Activated naive CD4-positive, alpha-beta T cell treated with anti-CD3 and anti-CD28 coated beads, Interleukin-2, amount 10 ng/mL, durations not matched to agents 7 days and 5 days (primary cell): ENCODE measurements at regions not wholly inside any gene's neighbourhood (a gene's known extent, or its start where the extent isn't known, plus 50 kb on each side); places are given as distances from the start of the nearest gene placed in this dataset.

Experiments
- CTCF ChIA-PET: fragments of 350-600 bp; sonication (Branson Sonifier 250); formaldehyde crosslinking; loops from one replicate; lab custom pipeline; 2021; ENCODE audit warnings: antibody characterized with exemption; lab: Charles Lee
- DNase-seq: peaks from one replicate; pipeline ENCODE4 v3.0.0-alpha.2; 2020
- H3K27ac Mint-ChIP-seq: one replicate; pipeline ENCODE4 v1.8.0; 2021; ENCODE audit warnings: mild to moderate bottlenecking, moderate library complexity, mixed read lengths
- H3K27me3 Mint-ChIP-seq: one replicate; pipeline ENCODE4 v1.8.0; 2021; ENCODE audit warnings: mild to moderate bottlenecking, mixed read lengths
- H3K36me3 Mint-ChIP-seq: one replicate; pipeline ENCODE4 v1.8.0; 2021; ENCODE audit warnings: mixed read lengths
- H3K4me1 Mint-ChIP-seq: one replicate; pipeline ENCODE4 v1.8.0; 2021; ENCODE audit warnings: mixed read lengths
- H3K4me3 Mint-ChIP-seq: one replicate; pipeline ENCODE4 v1.8.0; 2021; ENCODE audit warnings: mild to moderate bottlenecking, moderate library complexity, mixed read lengths
- H3K9me3 Mint-ChIP-seq: one replicate; pipeline ENCODE4 v1.8.0; 2021; ENCODE audit warnings: mixed read lengths

GRCh38 chr15:29937956-29938355 lies 115.7 kb upstream of the TJP1 start:
- Mint-ChIP-seq H3K36me3 (no peaks in the 10 kb centered on the region), H3K27ac (no peak overlapping the region), H3K27me3 (peaks cover 21% of the 10 kb centered on the region), H3K4me3 (no peak overlapping the region), H3K9me3 (no peaks in the 10 kb centered on the region), H3K4me1 (no peaks in the 10 kb centered on the region)
- no peak for DNase-seq
- CTCF ChIA-PET = no interaction called here

GRCh38 chr15:29936353-29937049 lies 114.2 kb upstream of the TJP1 start:
- Mint-ChIP-seq H3K9me3 (no peaks in the 10 kb centered on the region), H3K36me3 (no peaks in the 10 kb centered on the region), H3K4me3 (no peak overlapping the region), H3K27me3 (peaks cover 18% of the 10 kb centered on the region), H3K4me1 (no peaks in the 10 kb centered on the region), H3K27ac (no peak overlapping the region)
- CTCF ChIA-PET = no interaction called here
- no peak for DNase-seq

GRCh38 chr15:29935296-29936004 lies 113.2 kb upstream of the TJP1 start:
- H3K27ac Mint-ChIP-seq = no peak overlapping the region
- H3K27me3 Mint-ChIP-seq = peaks cover 18% of the 10 kb centered on the region

GRCh38 chr15:29934251-29934650 lies 112.0 kb upstream of the TJP1 start:
- no peak for DNase-seq
- Mint-ChIP-seq H3K36me3 (no peaks in the 10 kb centered on the region), H3K4me3 (no peak overlapping the region), H3K9me3 (no peaks in the 10 kb centered on the region), H3K27me3 (peaks cover 19% of the 10 kb centered on the region), H3K27ac (no peak overlapping the region), H3K4me1 (no peaks in the 10 kb centered on the region)
- CTCF ChIA-PET = no interaction called here

More at GRCh38 chr15:29935296-29936004, 113.2 kb upstream of the TJP1 start:
- no peak overlapping the region for H3K4me3 Mint-ChIP-seq
- H3K9me3 Mint-ChIP-seq = no peaks in the 10 kb centered on the region
- no peaks in the 10 kb centered on the region for H3K4me1 Mint-ChIP-seq
- no peaks in the 10 kb centered on the region for H3K36me3 Mint-ChIP-seq
- CTCF ChIA-PET = no interaction called here
- no peak for DNase-seq

GRCh38 chr15:29933042-29933803 lies 111.0 kb upstream of the TJP1 start:
- Mint-ChIP-seq H3K27ac (no peak overlapping the region), H3K36me3 (no peaks in the 10 kb centered on the region), H3K4me1 (no peaks in the 10 kb centered on the region), H3K4me3 (no peak overlapping the region), H3K9me3 (no peaks in the 10 kb centered on the region), H3K27me3 (peaks cover 18% of the 10 kb centered on the region)
- CTCF ChIA-PET = no interaction called here
- no peak for DNase-seq

- H3K9me3 Mint-ChIP-seq = no peaks in the 10 kb centered on the region
- no peak for DNase-seq
- H3K27me3 Mint-ChIP-seq = peaks cover 33% of the 10 kb centered on the region
- H3K27ac Mint-ChIP-seq = no peak overlapping the region
- H3K4me3 Mint-ChIP-seq = no peak overlapping the region
- H3K4me1 Mint-ChIP-seq = no peaks in the 10 kb centered on the region
- no peaks in the 10 kb centered on the region for H3K36me3 Mint-ChIP-seq
- CTCF ChIA-PET = interaction anchor here (0.7 to 1.2 kb wide), 4 partner anchors 40 to 786 kb away, joined by 3 read pairs; no protein-coding TSS in a partner anchor
Observed at GRCh38 chr15:29926083-29926388, 103.8 kb upstream of the TJP1 start.

DNA sequence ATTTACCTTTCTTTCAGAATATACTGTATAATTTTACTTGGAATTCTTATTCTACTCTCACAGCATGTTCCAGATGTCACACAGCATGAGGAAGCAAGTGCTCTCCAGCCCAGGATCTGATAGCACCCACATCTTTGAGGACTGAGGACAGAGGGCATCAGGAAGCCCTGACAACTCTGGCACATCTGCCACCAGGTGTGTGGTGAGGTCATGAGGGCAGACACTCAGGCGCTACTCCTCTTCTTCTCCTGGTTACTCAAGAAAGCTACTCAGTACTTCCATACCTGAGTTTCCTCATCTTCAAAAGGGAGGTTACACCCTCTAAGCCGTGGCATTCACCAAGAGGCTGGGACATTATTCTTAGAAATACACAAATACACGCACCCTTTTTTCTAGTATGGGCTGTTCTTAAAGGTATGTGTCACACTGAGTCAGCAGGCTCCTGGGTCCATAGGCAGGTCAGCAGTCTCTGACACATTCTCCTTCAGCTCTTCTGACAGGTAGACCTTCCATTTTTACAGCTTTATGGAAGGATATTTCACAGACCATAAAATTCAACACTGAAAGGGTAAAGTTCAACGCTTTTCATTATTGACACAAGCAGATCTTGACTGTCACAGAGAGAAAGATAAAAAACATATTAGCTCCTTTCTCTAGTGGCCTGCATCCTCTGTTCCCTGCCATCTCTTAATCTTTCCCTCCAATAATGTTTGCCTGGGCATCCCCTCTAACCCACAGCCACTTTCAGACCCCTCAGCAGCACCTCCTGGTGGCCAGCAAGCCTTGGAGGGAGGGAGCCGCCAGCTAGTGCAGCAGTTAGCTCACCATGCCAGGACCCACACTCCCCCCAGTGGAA lies 103.2 kb upstream of the TJP1 start:
- H3K9me3 Mint-ChIP-seq = no peaks in the 10 kb centered on the region
- H3K4me3 Mint-ChIP-seq = no peak overlapping the region
- no peaks in the 10 kb centered on the region for H3K4me1 Mint-ChIP-seq
- no peak overlapping the region for H3K27ac Mint-ChIP-seq
- DNase-seq = peak; percentile 36
- peaks cover 34% of the 10 kb centered on the region for H3K27me3 Mint-ChIP-seq
- H3K36me3 Mint-ChIP-seq = no peaks in the 10 kb centered on the region
- CTCF ChIA-PET = interaction anchor here (0.7 to 1.2 kb wide), 4 partner anchors 40 to 785 kb away, joined by 3 read pairs; no protein-coding TSS in a partner anchor

DNA sequence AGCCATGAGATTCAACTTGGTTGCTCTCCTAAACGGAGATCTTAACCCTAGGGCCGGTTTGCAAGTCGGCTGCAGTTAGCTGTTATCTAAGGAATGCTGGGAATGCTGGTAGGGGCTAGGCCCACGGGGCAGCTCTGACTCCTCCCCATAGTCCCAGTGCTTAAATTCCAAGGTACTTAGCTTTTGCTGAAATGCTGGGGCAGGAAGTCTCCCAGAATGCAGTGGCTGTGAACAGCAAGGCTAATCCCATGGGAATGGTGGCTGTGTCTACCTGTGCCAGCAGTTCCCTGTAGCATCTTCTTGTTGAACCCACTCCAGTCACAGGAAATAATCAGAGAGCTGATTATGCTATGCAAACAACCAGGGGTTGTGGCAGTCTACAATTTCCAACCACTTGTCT lies 102.5 kb upstream of the TJP1 start:
- Mint-ChIP-seq H3K9me3 (no peaks in the 10 kb centered on the region), H3K36me3 (no peaks in the 10 kb centered on the region), H3K27ac (no peak overlapping the region), H3K27me3 (peaks cover 37% of the 10 kb centered on the region), H3K4me1 (no peaks in the 10 kb centered on the region), H3K4me3 (no peak overlapping the region)
- CTCF ChIA-PET = no interaction called here
- no peak for DNase-seq

- CTCF ChIA-PET = no interaction called here
- no peak overlapping the region for H3K27ac Mint-ChIP-seq
- H3K27me3 Mint-ChIP-seq = peaks cover 37% of the 10 kb centered on the region
- no peaks in the 10 kb centered on the region for H3K36me3 Mint-ChIP-seq
- H3K4me3 Mint-ChIP-seq = no peak overlapping the region
- H3K4me1 Mint-ChIP-seq = no peaks in the 10 kb centered on the region
- no peaks in the 10 kb centered on the region for H3K9me3 Mint-ChIP-seq
- DNase-seq = no peak
Observed at GRCh38 chr15:29922191-29922590, 99.9 kb upstream of the TJP1 start.

- CTCF ChIA-PET = no interaction called here
- no peaks in the 10 kb centered on the region for H3K36me3 Mint-ChIP-seq
- no peak for DNase-seq
- H3K4me1 Mint-ChIP-seq = no peaks in the 10 kb centered on the region
- no peak overlapping the region for H3K4me3 Mint-ChIP-seq
- H3K9me3 Mint-ChIP-seq = no peaks in the 10 kb centered on the region
- peaks cover 34% of the 10 kb centered on the region for H3K27me3 Mint-ChIP-seq
- no peak overlapping the region for H3K27ac Mint-ChIP-seq
Observed at GRCh38 chr15:29921130-29921601, 98.9 kb upstream of the TJP1 start.

GRCh38 chr15:29920515-29920914 lies 98.2 kb upstream of the TJP1 start:
- Mint-ChIP-seq H3K4me3 (no peak overlapping the region), H3K4me1 (no peaks in the 10 kb centered on the region), H3K27ac (no peak overlapping the region), H3K36me3 (no peaks in the 10 kb centered on the region), H3K27me3 (peaks cover 29% of the 10 kb centered on the region), H3K9me3 (no peaks in the 10 kb centered on the region)
- CTCF ChIA-PET = no interaction called here
- no peak for DNase-seq

- no peak overlapping the region for H3K4me3 Mint-ChIP-seq
- peaks cover 23% of the 10 kb centered on the region for H3K27me3 Mint-ChIP-seq
- no peak overlapping the region for H3K27ac Mint-ChIP-seq
- no peaks in the 10 kb centered on the region for H3K4me1 Mint-ChIP-seq
- H3K36me3 Mint-ChIP-seq = no peaks in the 10 kb centered on the region
- no peaks in the 10 kb centered on the region for H3K9me3 Mint-ChIP-seq
- CTCF ChIA-PET = no interaction called here
- no peak for DNase-seq
Observed at GRCh38 chr15:29919380-29919881, 97.2 kb upstream of the TJP1 start.

- H3K27ac Mint-ChIP-seq = no peak overlapping the region
- no peak for DNase-seq
- no peaks in the 10 kb centered on the region for H3K9me3 Mint-ChIP-seq
- peaks cover 26% of the 10 kb centered on the region for H3K27me3 Mint-ChIP-seq
- CTCF ChIA-PET = no interaction called here
- no peaks in the 10 kb centered on the region for H3K36me3 Mint-ChIP-seq
- H3K4me3 Mint-ChIP-seq = no peak overlapping the region
- no peaks in the 10 kb centered on the region for H3K4me1 Mint-ChIP-seq
Observed at GRCh38 chr15:29917600-29918597, 95.6 kb upstream of the TJP1 start.
